ENCODE measurements at regions not wholly inside any gene's neighbourhood (a gene's known extent, or its start where the extent isn't known, plus 50 kb on each side); places are given as distances from the start of the nearest gene placed in this dataset.

DNA sequence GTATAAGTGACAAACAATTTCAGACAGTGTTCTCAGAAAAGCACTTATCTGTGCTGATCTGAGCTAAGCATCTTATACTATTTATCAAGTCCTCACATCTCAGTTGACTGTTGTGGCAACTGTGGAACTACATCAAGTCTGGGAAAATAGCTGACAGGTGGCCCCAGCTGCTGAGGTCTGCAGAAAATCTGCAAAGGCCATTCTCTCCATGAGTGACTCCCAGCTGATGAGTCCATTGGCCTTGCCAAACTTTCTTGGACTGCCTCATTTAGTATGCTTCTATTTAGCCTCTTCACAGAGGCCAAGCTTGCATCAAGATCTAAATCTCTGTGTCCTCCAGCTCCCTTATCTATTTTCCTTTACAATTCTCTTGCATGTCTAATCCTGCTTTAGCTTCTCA is 174.5 kb upstream of the RBM19 start:
- intact Hi-C loops (cut with DNase I): no loop called here
- no peak overlapping the region for H3K4me3 ChIP-seq
- TF ChIP-seq, protein P1, sequence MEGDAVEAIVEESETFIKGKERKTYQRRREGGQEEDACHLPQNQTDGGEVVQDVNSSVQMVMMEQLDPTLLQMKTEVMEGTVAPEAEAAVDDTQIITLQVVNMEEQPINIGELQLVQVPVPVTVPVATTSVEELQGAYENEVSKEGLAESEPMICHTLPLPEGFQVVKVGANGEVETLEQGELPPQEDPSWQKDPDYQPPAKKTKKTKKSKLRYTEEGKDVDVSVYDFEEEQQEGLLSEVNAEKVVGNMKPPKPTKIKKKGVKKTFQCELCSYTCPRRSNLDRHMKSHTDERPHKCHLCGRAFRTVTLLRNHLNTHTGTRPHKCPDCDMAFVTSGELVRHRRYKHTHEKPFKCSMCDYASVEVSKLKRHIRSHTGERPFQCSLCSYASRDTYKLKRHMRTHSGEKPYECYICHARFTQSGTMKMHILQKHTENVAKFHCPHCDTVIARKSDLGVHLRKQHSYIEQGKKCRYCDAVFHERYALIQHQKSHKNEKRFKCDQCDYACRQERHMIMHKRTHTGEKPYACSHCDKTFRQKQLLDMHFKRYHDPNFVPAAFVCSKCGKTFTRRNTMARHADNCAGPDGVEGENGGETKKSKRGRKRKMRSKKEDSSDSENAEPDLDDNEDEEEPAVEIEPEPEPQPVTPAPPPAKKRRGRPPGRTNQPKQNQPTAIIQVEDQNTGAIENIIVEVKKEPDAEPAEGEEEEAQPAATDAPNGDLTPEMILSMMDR (IDR thresholded peaks at IDR 0.05): no peak
- H3K36me3 ChIP-seq: no peaks in the 10 kb centered on the region
- DNase-seq (no peak), ATAC-seq (no peak)
- H3K4me1 ChIP-seq: no peaks in the 10 kb centered on the region
- H3K9me3 ChIP-seq: no peaks in the 10 kb centered on the region
- H3K27ac ChIP-seq: no peak overlapping the region
- no peaks in the 10 kb centered on the region for H3K27me3 ChIP-seq (ENCODE audit: low read depth)

DNA sequence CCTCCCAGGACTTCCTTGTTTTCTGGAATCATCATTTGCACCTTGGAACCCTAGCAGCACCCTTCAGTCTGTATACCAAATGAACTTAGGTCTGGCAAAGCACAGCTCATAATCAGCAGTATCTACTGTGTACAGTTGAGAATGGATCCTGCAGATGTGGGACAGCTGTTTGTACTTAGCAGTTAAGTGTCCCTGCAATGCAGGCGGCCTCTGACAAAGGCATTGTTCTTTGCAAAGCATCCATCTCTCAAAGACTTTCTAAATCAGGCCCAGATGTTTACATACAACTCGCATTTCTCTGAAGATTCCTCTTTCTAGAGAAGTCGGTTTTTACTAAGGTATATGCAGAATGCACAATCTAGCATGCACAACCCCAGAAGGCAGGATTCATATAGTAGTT is 170.5 kb upstream of the RBM19 start:
- intact Hi-C loops (cut with DNase I): no loop called here
- H3K4me1 ChIP-seq: no peaks in the 10 kb centered on the region
- ATAC-seq (no peak), DNase-seq (no peak)
- H3K36me3 ChIP-seq: no peaks in the 10 kb centered on the region
- H3K27ac ChIP-seq: no peak overlapping the region
- TF ChIP-seq, protein P1 (IDR thresholded peaks at IDR 0.05): no peak
- no peaks in the 10 kb centered on the region for H3K27me3 ChIP-seq (ENCODE audit: low read depth)
- H3K9me3 ChIP-seq: no peaks in the 10 kb centered on the region
- no peak overlapping the region for H3K4me3 ChIP-seq

DNA sequence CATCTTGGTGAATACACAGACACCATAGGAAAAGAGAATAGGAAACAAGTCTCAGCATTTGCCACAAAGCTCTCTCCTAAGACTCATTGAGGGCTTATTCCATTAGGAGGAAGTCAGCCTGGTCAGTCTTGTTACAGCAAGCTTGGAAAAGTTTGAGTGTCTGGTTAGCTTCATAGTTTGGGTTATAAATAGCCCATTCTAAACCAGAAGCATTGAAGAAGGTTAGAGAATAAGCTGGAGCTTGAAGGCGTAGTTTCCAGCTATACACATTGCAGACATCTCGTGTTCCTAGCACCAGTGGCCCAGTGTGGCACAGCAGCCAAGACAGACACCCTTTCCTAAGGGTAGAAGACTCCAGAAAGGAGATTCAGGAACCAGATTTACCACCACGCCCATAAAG is 168.8 kb upstream of the RBM19 start:
- intact Hi-C loops (cut with DNase I): no loop called here
- H3K4me3 ChIP-seq: no peak overlapping the region
- no peak overlapping the region for H3K27ac ChIP-seq
- no peaks in the 10 kb centered on the region for H3K27me3 ChIP-seq (ENCODE audit: low read depth)
- ATAC-seq (no peak), DNase-seq (no peak)
- TF ChIP-seq, protein P1 (IDR thresholded peaks at IDR 0.05): no peak
- H3K9me3 ChIP-seq: no peaks in the 10 kb centered on the region
- no peaks in the 10 kb centered on the region for H3K4me1 ChIP-seq
- H3K36me3 ChIP-seq: no peaks in the 10 kb centered on the region

DNA sequence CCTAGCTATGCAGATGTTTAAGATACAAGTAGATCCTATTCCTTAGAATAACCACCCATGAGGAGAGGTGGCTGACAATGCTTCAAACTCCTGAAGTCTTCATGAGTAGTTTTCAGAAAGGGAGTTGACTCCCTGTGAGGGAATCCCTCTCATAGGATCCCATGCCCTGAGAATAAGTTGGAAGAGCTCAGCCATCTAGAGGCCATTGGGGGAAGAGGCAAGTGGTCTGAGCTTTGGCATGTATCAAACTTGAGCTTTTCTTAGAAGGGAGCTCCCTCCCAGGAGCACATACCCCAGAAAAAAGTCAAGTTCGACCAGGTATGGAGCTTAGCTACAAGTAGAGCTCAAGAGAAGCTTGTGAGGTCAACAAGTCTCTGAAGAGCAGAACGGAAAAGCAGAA is 165.7 kb upstream of the RBM19 start:
- DNase-seq: no peak
- intact Hi-C loops (cut with DNase I): no loop called here
- Histone ChIP-seq H3K9me3 (no peaks in the 10 kb centered on the region), H3K36me3 (no peaks in the 10 kb centered on the region), H3K4me3 (no peak overlapping the region), H3K4me1 (no peaks in the 10 kb centered on the region), H3K27ac (no peak overlapping the region), H3K27me3 (ENCODE audit: low read depth) (no peaks in the 10 kb centered on the region)
- TF ChIP-seq, protein P1 (IDR thresholded peaks at IDR 0.05): no peak
- ATAC-seq: no peak

DNA sequence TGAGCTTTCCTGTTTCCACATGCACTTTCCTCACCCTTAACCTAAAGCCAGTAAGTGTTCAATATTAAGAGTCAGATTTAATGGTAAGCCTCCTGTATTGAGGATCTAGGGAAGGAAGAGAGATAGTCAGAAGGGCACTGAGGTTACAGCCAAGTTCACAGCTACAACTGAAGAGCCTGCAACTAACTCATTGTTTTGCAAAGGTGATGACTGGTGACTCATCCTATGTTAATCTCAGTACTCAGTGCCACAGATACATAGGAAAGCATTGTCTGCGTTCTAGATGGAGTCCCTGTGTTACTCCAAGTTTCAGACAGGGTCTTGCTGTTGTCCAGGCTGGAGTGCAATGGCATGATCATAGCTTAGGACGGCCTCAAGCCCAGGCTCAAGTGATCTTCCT is 157.0 kb upstream of the RBM19 start:
- no peak for DNase-seq
- no peaks in the 10 kb centered on the region for H3K9me3 ChIP-seq
- no peaks in the 10 kb centered on the region for H3K36me3 ChIP-seq
- no peak overlapping the region for H3K27ac ChIP-seq
- no peaks in the 10 kb centered on the region for H3K27me3 ChIP-seq (ENCODE audit: low read depth)
- H3K4me3 ChIP-seq: no peak overlapping the region
- TF ChIP-seq, protein P1 (IDR thresholded peaks at IDR 0.05): no peak
- no peak for ATAC-seq
- no peaks in the 10 kb centered on the region for H3K4me1 ChIP-seq
- intact Hi-C loops (cut with DNase I): no loop called here

DNA sequence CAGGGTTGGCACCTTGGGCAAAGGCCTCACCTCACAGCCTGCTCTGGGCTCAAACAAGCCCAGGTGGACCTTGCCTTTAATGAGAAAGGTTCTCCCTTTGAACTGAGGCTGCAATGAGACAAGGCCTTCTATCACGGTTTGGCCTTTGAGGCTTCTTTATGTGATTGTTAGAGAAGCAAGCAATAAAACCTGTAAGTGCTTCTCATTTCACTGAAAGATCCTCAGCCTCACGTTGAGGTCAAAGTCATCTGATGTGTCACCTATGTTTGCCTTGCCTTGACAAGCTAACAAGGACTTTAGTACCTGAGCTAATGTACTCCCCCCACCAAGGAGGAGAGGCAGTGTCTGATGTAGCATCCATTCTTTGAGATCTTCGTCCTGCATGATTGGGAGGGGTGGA is 155.9 kb upstream of the RBM19 start:
- intact Hi-C loops (cut with DNase I): no loop called here
- ATAC-seq (no peak), DNase-seq (no peak)
- no peaks in the 10 kb centered on the region for H3K9me3 ChIP-seq
- TF ChIP-seq, protein P1 (IDR thresholded peaks at IDR 0.05): no peak
- no peaks in the 10 kb centered on the region for H3K27me3 ChIP-seq (ENCODE audit: low read depth)
- H3K4me3 ChIP-seq: no peak overlapping the region
- H3K27ac ChIP-seq: no peak overlapping the region
- H3K36me3 ChIP-seq: no peaks in the 10 kb centered on the region
- no peaks in the 10 kb centered on the region for H3K4me1 ChIP-seq

Data from lower lobe of right lung (tissue), 2 donors.